B cell (primary cell): ENCODE measurements at regions not wholly inside any gene's neighbourhood (a gene's known extent, or its start where the extent isn't known, plus 50 kb on each side); places are given as distances from the start of the nearest gene placed in this dataset.

Source experiments
- ATAC-seq: fragments of 200-7000 bp; cut with Tn5 transposase; one replicate; pipeline ENCODE4 v1.10.0; 2021; ENCODE audit warnings: low read depth, mild to moderate bottlenecking, moderate number of reproducible peaks, moderate library complexity
- CTCF ChIA-PET: fragments of 350-600 bp; sonication (Branson Sonifier 250); formaldehyde crosslinking; loops from one replicate; lab custom pipeline; 2021; ENCODE audit warnings: antibody characterized with exemption, inconsistent platforms; lab: Charles Lee
- POLR2A ChIA-PET: fragments of 350-600 bp; sonication (Branson Sonifier 250); formaldehyde crosslinking; loops from one replicate; lab custom pipeline; 2021; ENCODE audit warnings: antibody characterized with exemption; lab: Charles Lee
- DNase-seq: peaks from one replicate; pipeline ENCODE4 v3.0.0; 2013
- H2AFZ ChIP-seq: 2 replicates; pipeline ENCODE4 v1.6.1; 2012; ENCODE audit warnings: mild to moderate bottlenecking, low read depth, low read length; ENCODE audit not compliant: insufficient read depth, poor library complexity, severe bottlenecking
- H3K27ac ChIP-seq, 2 donors: 1 replicate in 1 of 2; 2 replicates in 1 of 2; pipeline ENCODE4 v1.5.1; 2012 to 2013; ENCODE audit warnings: low read length in 2 of 2, mild to moderate bottlenecking in 2 of 2, moderate library complexity in 1 of 2
- H3K27me3 ChIP-seq, 4 experiments: fragments of 200-600 bp in 1 of 4; sonication (generic) in 1 of 4; replicated peaks in 1 of 4; 1 replicate in 2 of 4; 2 replicates in 2 of 4; pipeline versions ENCODE4 v1.6.1 to v1.7.0; 2013 to 2016; ENCODE audit warnings: low read length in 3 of 4, mild to moderate bottlenecking in 2 of 4, mixed read lengths in 1 of 4, moderate library complexity in 1 of 4; ENCODE audit not compliant: insufficient read depth in 4 of 4, control insufficient read depth in 3 of 4; ENCODE audit errors: control extremely low read depth in 1 of 4
- H3K36me3 ChIP-seq, 2 experiments: replicated peaks in 1 of 2; 1 replicate in 1 of 2; 2 replicates in 1 of 2; pipeline versions ENCODE4 v1.6.1 to v1.7.1; 2013; ENCODE audit warnings: low read length in 1 of 2; ENCODE audit not compliant: insufficient read depth in 2 of 2, control insufficient read depth in 1 of 2; ENCODE audit errors: control extremely low read depth in 1 of 2, extremely low read depth in 1 of 2
- H3K4me1 ChIP-seq, 2 donors: fragments of 200-600 bp in 1 of 2; sonication (generic) in 1 of 2; 1 replicate in 1 of 2; 2 replicates in 1 of 2; pipeline versions ENCODE4 v1.5.1 to v1.6.1; 2013 to 2017; ENCODE audit warnings: low read length in 2 of 2; ENCODE audit not compliant: control insufficient read depth in 2 of 2, insufficient read depth in 2 of 2
- H3K4me2 ChIP-seq: replicated peaks from 2 replicates; pipeline ENCODE3; 2012; ENCODE audit warnings: mild to moderate bottlenecking, low read depth, low read length; ENCODE audit not compliant: poor library complexity, severe bottlenecking
- H3K4me3 ChIP-seq, 5 experiments: fragments of 200-600 bp in 1 of 5; sonication (generic) in 1 of 5; 1 replicate in 3 of 5; 2 replicates in 2 of 5; pipeline versions ENCODE4 v1.5.1 to v1.7.0; 2011 to 2016; ENCODE audit warnings: low read length in 4 of 5, mild to moderate bottlenecking in 4 of 5, low read depth in 2 of 5, control low read depth in 1 of 5, moderate library complexity in 1 of 5; ENCODE audit not compliant: insufficient read depth in 1 of 5; ENCODE audit errors: control extremely low read depth in 1 of 5, extremely low read depth in 1 of 5
- H3K79me2 ChIP-seq: fragments of 200-600 bp; sonication (generic); one replicate; pipeline ENCODE4 v1.6.0; 2016; ENCODE audit warnings: low read length; ENCODE audit not compliant: control insufficient read depth, insufficient read depth
- H3K9ac ChIP-seq: fragments of 200-600 bp; sonication (generic); 2 replicates; pipeline ENCODE4 v1.6.1; 2017; ENCODE audit warnings: mild to moderate bottlenecking, low read length, moderate library complexity
- H3K9me3 ChIP-seq, 3 donors: one replicate each; pipeline versions ENCODE4 v1.6.1 to v1.7.1; 2013; ENCODE audit warnings: low read length in 2 of 3; ENCODE audit not compliant: control insufficient read depth in 2 of 3, insufficient read depth in 1 of 3; ENCODE audit errors: control extremely low read depth in 1 of 3
- H4K20me1 ChIP-seq: 2 replicates; pipeline ENCODE4 v1.6.0; 2012; ENCODE audit warnings: mild to moderate bottlenecking, low read length; ENCODE audit not compliant: insufficient read depth, control insufficient read depth, poor library complexity, severe bottlenecking
- H3K27ac Mint-ChIP-seq: one replicate; pipeline ENCODE4 v1.8.0; 2021; ENCODE audit warnings: mixed read lengths
- H3K27me3 Mint-ChIP-seq: one replicate; pipeline ENCODE4 v1.8.0; 2021; ENCODE audit warnings: mixed read lengths
- H3K4me1 Mint-ChIP-seq: one replicate; pipeline ENCODE4 v1.8.0; 2021; ENCODE audit warnings: mixed read lengths
- H3K4me3 Mint-ChIP-seq: one replicate; pipeline ENCODE4 v1.8.0; 2021; ENCODE audit warnings: mixed read lengths
- H3K9me3 Mint-ChIP-seq: one replicate; pipeline ENCODE4 v1.8.0; 2022; ENCODE audit warnings: mixed read lengths; ENCODE audit not compliant: insufficient read depth
- EZH2 ChIP-seq: IDR thresholded peaks from 2 replicates; pipeline ENCODE4 v1.6.1; 2012; ENCODE audit warnings: borderline replicate concordance, low read depth, mild to moderate bottlenecking, moderate library complexity, low read length; ENCODE audit not compliant: insufficient read depth, poor library complexity, severe bottlenecking
- WGBS: methylation state at CpG from one replicate; pipeline ENCODE4 v1.1.5; 2013; ENCODE audit warnings: missing lambda C conversion rate; ENCODE audit not compliant: insufficient coverage; 5-methylcytosine and 5-hydroxymethylcytosine counted together
- intact Hi-C: fragments of 100-400 bp; cut with micrococcal nuclease; formaldehyde crosslinking; loops from one replicate; pipeline ENCODE4 v1.10.0; 2022
- TF ChIP-seq, protein P1 (sequence below): fragments of 200-600 bp; IDR thresholded peaks from one replicate; pipeline ENCODE4 v1.8.0; 2022; ENCODE audit warnings: antibody characterized with exemption, mild to moderate bottlenecking

DNA sequence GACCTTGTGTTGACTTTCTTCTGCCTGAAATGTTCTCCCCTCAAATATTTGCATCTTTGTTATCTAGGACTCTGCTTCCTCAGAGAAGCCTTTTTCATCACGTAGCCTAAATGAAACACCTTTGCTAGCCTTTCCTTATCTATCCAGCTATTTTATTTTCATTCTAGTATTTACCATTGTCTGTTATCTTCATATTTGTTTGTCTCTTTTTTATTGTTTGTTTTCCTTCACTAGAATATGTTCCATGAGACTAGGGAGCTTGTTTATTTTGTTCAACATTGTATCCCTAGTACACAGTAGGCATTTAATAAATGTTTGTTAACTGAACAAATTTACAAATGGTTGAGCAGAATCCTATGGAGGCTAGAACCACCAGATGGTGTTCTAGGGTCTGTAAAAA lies 178.0 kb downstream of the NPR3 start:
- no peak for ATAC-seq
- no peaks in the 10 kb centered on the region for H3K27me3 ChIP-seq

GRCh38 chr5:32903613-32904012 lies 192.5 kb downstream of the NPR3 start:
- no peaks in the 10 kb centered on the region for H3K36me3 ChIP-seq
- H3K4me3 ChIP-seq = no peak overlapping the region
- H3K9ac ChIP-seq = no peak overlapping the region
- Mint-ChIP-seq H3K9me3 (no peaks in the 10 kb centered on the region), H3K27me3 (no peaks in the 10 kb centered on the region), H3K27ac (no peak overlapping the region), H3K4me3 (no peak overlapping the region), H3K4me1 (no peaks in the 10 kb centered on the region)
- H3K27me3 ChIP-seq = no peaks in the 10 kb centered on the region
- ATAC-seq (no peak), DNase-seq (no peak)
- no peak overlapping the region for H3K4me2 ChIP-seq
- POLR2A ChIA-PET = no interaction called here
- H3K27ac ChIP-seq = no peak overlapping the region
- no peak overlapping the region for H2AFZ ChIP-seq
- H3K79me2 ChIP-seq = no peaks in the 10 kb centered on the region
- CTCF ChIA-PET = no interaction called here
- H3K4me1 ChIP-seq = no peaks in the 10 kb centered on the region
- intact Hi-C loops = no loop called here
- no peaks in the 10 kb centered on the region for H4K20me1 ChIP-seq
- WGBS = no CpG with 5 or more reads among the region's 2 CpGs
- H3K9me3 ChIP-seq = peaks cover 0 to 5% (median 0%) of the 10 kb centered on the region in 3 donors
- TF ChIP-seq, protein P1, sequence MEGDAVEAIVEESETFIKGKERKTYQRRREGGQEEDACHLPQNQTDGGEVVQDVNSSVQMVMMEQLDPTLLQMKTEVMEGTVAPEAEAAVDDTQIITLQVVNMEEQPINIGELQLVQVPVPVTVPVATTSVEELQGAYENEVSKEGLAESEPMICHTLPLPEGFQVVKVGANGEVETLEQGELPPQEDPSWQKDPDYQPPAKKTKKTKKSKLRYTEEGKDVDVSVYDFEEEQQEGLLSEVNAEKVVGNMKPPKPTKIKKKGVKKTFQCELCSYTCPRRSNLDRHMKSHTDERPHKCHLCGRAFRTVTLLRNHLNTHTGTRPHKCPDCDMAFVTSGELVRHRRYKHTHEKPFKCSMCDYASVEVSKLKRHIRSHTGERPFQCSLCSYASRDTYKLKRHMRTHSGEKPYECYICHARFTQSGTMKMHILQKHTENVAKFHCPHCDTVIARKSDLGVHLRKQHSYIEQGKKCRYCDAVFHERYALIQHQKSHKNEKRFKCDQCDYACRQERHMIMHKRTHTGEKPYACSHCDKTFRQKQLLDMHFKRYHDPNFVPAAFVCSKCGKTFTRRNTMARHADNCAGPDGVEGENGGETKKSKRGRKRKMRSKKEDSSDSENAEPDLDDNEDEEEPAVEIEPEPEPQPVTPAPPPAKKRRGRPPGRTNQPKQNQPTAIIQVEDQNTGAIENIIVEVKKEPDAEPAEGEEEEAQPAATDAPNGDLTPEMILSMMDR = no peak
- TF ChIP-seq EZH2 = no peak

More for the DNA sequence above, 178.0 kb downstream of the NPR3 start:
- Histone ChIP-seq H3K9ac (no peak overlapping the region), H4K20me1 (no peaks in the 10 kb centered on the region), H3K9me3 (peaks cover 0 to under 1% (median 0%) of the 10 kb centered on the region in 3 donors), H3K4me3 (no peak overlapping the region), H3K27ac (no peak overlapping the region), H3K79me2 (no peaks in the 10 kb centered on the region), H3K4me1 (no peaks in the 10 kb centered on the region), H3K4me2 (no peak overlapping the region), H2AFZ (no peak overlapping the region), H3K36me3 (no peaks in the 10 kb centered on the region)
- no peak for TF ChIP-seq EZH2
- TF ChIP-seq, protein P1 = no peak
- Mint-ChIP-seq H3K4me1 (no peaks in the 10 kb centered on the region), H3K4me3 (no peak overlapping the region), H3K27me3 (no peaks in the 10 kb centered on the region), H3K27ac (no peak overlapping the region), H3K9me3 (no peaks in the 10 kb centered on the region)
- intact Hi-C loops = no loop called here
- ChIA-PET POLR2A (no interaction called here), CTCF (no interaction called here)
- WGBS = no CpG with 5 or more reads among the region's 1 CpG
- no peak for DNase-seq
